NCI-H187 (cell line): ENCODE measurements at regions not wholly inside any gene's neighbourhood (a gene's known extent, or its start where the extent isn't known, plus 50 kb on each side); places are given as distances from the start of the nearest gene placed in this dataset.
"Not testable (repeated sequence)": the region's sequence is repeated elsewhere in the genome, so short reads cannot be mapped to it uniquely, and the experiment has no call there.

Source experiments
- DNase-seq, 2 experiments: peaks; one replicate each; lab custom pipeline; 2025; lab: John Stamatoyannopoulos, UW

- DNase-seq = no peak
Measured at GRCh38 chr1:113185463-113186104, 112.6 kb downstream of the LRIG2 start.

GRCh38 chr1:113190078-113190477, 117.1 kb downstream of the LRIG2 start:
- DNase-seq = no peak

- DNase-seq = no peak
Measured at GRCh38 chr1:113190930-113191329, 117.9 kb downstream of the LRIG2 start.

- no peak for DNase-seq
Measured at GRCh38 chr1:113191579-113192076, 118.6 kb downstream of the LRIG2 start.

- DNase-seq = no peak
Measured at GRCh38 chr1:113192242-113192641, 119.2 kb downstream of the LRIG2 start.

GRCh38 chr1:113192980-113193379, 120.0 kb downstream of the LRIG2 start:
- DNase-seq = no peak

- DNase-seq = no peak
Measured at GRCh38 chr1:113194846-113195830, 122.1 kb downstream of the LRIG2 start.

GRCh38 chr1:113197719-113198330, 124.8 kb downstream of the LRIG2 start:
- no peak for DNase-seq

GRCh38 chr1:113198806-113199205, 125.8 kb downstream of the LRIG2 start:
- DNase-seq = no peak

- DNase-seq = peak; percentile 83 to 92
Measured at GRCh38 chr1:113199760-113200455, 126.9 kb downstream of the LRIG2 start.

GRCh38 chr1:113201560-113201959, 128.6 kb downstream of the LRIG2 start:
- no peak for DNase-seq

GRCh38 chr1:113205980-113206766, 133.2 kb downstream of the LRIG2 start:
- peak; percentile 65 to 87 for DNase-seq

GRCh38 chr1:113207019-113207418, 134.0 kb downstream of the LRIG2 start:
- DNase-seq = no peak

GRCh38 chr1:113207457-113207856, 134.5 kb downstream of the LRIG2 start:
- no peak for DNase-seq

GRCh38 chr1:113208425-113208824, 135.4 kb downstream of the LRIG2 start:
- DNase-seq = not testable (repeated sequence)

GRCh38 chr1:113210248-113210647, 137.2 kb downstream of the LRIG2 start:
- no peak for DNase-seq

- DNase-seq = no peak
Measured at GRCh38 chr1:113211467-113211866, 138.5 kb downstream of the LRIG2 start.

- DNase-seq = no peak
Measured at GRCh38 chr1:113215015-113215414, 142.0 kb downstream of the LRIG2 start.

- no peak for DNase-seq
Measured at GRCh38 chr1:113216664-113217063, 143.7 kb downstream of the LRIG2 start.

- DNase-seq = no peak
Measured at GRCh38 chr1:113217447-113218208, 144.6 kb downstream of the LRIG2 start.
